Stomach (tissue), 4 donors: ENCODE measurements at regions not wholly inside any gene's neighbourhood (a gene's known extent, or its start where the extent isn't known, plus 50 kb on each side); places are given as distances from the start of the nearest gene placed in this dataset.

Experiments
- CTCF ChIP-seq, 7 experiments: fragments of 450-650 bp in 4 of 7; fragments of 200-600 bp in 3 of 7; sonication (generic) in 3 of 7; IDR thresholded peaks; one replicate each; pipeline ENCODE4 v1.5.1; 2016 to 2019; ENCODE audit warnings: antibody characterized with exemption in 7 of 7, control low read depth in 2 of 7, mild to moderate bottlenecking in 1 of 7
- POLR2AphosphoS5 ChIP-seq, 3 donors: sonication (generic); formaldehyde crosslinking; IDR thresholded peaks; one replicate each; pipeline ENCODE4 v1.6.1; 2016; ENCODE audit warnings: antibody characterized with exemption in 3 of 3

- TF ChIP-seq CTCF (IDR thresholded peaks at IDR 0.05) (no peak), POLR2AphosphoS5 (IDR thresholded peaks at IDR 0.05) (no peak)
These were observed 115.5 kb downstream of the MED10 start for GRCh38 chr5:6262651-6263363.
